CD4-positive, alpha-beta T cell (primary cell): ENCODE measurements at regions not wholly inside any gene's neighbourhood (a gene's known extent, or its start where the extent isn't known, plus 50 kb on each side); places are given as distances from the start of the nearest gene placed in this dataset.

Source experiments
- ATAC-seq: fragments of 200-7000 bp; cut with Tn5 transposase; one replicate; pipeline ENCODE4 v1.10.0; 2022; ENCODE audit warnings: mild to moderate bottlenecking; ENCODE audit not compliant: poor library complexity
- CTCF ChIA-PET: fragments of 350-600 bp; sonication (Branson Sonifier 250); formaldehyde crosslinking; loops from one replicate; lab custom pipeline; 2021; ENCODE audit warnings: antibody characterized with exemption, inconsistent platforms; lab: Charles Lee
- POLR2A ChIA-PET: fragments of 350-600 bp; sonication (Branson Sonifier 250); formaldehyde crosslinking; loops from one replicate; lab custom pipeline; 2021; ENCODE audit warnings: antibody characterized with exemption, inconsistent platforms; lab: Charles Lee
- DNase-seq, 14 experiments: peaks; one replicate each; pipeline ENCODE4 v3.0.0-alpha.2; 2013 to 2020; ENCODE audit warnings: mixed read lengths in 2 of 14
- H3K27ac ChIP-seq, 2 donors: one replicate each; pipeline versions ENCODE4 v1.5.1 to v1.7.0; 2013; ENCODE audit warnings: low read length in 2 of 2, low read depth in 1 of 2, mild to moderate bottlenecking in 1 of 2
- H3K27me3 ChIP-seq, 2 experiments: 1 replicate in 1 of 2; 2 replicates in 1 of 2; pipeline versions ENCODE4 v1.6.1 to v1.7.0; 2013; ENCODE audit warnings: low read length in 2 of 2, control low read depth in 1 of 2, mild to moderate bottlenecking in 1 of 2, moderate library complexity in 1 of 2; ENCODE audit not compliant: insufficient read depth in 2 of 2, control insufficient read depth in 1 of 2
- H3K36me3 ChIP-seq: one replicate; pipeline ENCODE4 v1.6.1; 2013; ENCODE audit warnings: low read length, control low read depth; ENCODE audit not compliant: insufficient read depth
- H3K4me1 ChIP-seq: one replicate; pipeline ENCODE4 v1.6.1; 2013; ENCODE audit warnings: low read length, control low read depth; ENCODE audit not compliant: insufficient read depth
- H3K4me3 ChIP-seq: one replicate; pipeline ENCODE4 v1.5.1; 2013; ENCODE audit warnings: mild to moderate bottlenecking, low read length, moderate library complexity
- H3K9me3 ChIP-seq, 2 experiments: 1 replicate in 1 of 2; 2 replicates in 1 of 2; pipeline versions ENCODE4 v1.6.1 to v1.7.0; 2013; ENCODE audit warnings: low read length in 2 of 2, mild to moderate bottlenecking in 2 of 2, control low read depth in 1 of 2, moderate library complexity in 1 of 2; ENCODE audit not compliant: control insufficient read depth in 1 of 2, insufficient read depth in 1 of 2
- H3K27ac Mint-ChIP-seq: one replicate; pipeline ENCODE4 v1.8.0; 2020; ENCODE audit warnings: mixed read lengths
- H3K27me3 Mint-ChIP-seq: one replicate; pipeline ENCODE4 v1.8.0; 2021; ENCODE audit warnings: mixed read lengths
- H3K36me3 Mint-ChIP-seq: one replicate; pipeline ENCODE4 v1.8.0; 2021; ENCODE audit warnings: low read depth, mixed read lengths
- H3K4me1 Mint-ChIP-seq: one replicate; pipeline ENCODE4 v1.8.0; 2021; ENCODE audit warnings: low read depth, mixed read lengths
- H3K4me3 Mint-ChIP-seq: one replicate; pipeline ENCODE4 v1.8.0; 2020; ENCODE audit warnings: mild to moderate bottlenecking, mixed read lengths
- H3K9me3 Mint-ChIP-seq: one replicate; pipeline ENCODE4 v1.8.0; 2020; ENCODE audit warnings: mixed read lengths
- intact Hi-C, 2 experiments: fragments of 100-400 bp; cut with DNase I in 1 of 2; cut with micrococcal nuclease in 1 of 2; formaldehyde crosslinking; loops; one replicate each; pipeline versions ENCODE4 v1.15.1 to v1.9.0; 2023 to 2025; cut with DNase I, micrococcal nuclease
- TF ChIP-seq, protein P1 (sequence below): fragments of 200-600 bp; IDR thresholded peaks from one replicate; pipeline ENCODE4 v1.8.0; 2022; ENCODE audit warnings: antibody characterized with exemption, mild to moderate bottlenecking

DNA sequence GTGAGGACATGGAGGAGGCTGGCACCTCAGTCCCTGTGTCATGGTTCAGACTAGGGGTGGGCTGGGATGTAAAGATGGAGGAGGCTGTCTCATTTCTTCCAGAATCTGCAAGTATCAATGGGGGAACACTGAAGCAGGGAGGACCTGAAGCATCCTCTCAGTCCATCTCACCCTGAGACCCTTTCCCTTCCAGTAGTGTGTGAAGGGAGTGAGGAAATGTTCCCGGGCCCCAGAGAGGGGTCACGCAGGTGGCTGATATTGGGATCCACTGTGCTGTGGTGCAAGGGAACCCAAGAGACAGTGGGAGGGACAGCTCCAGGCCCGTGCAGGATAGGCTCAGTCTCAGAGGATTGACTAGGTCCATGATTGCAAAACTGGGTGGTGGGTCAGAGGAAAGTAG, 72.2 kb upstream of the ADPGK start:
- Histone ChIP-seq H3K36me3 (no peaks in the 10 kb centered on the region), H3K4me3 (no peak overlapping the region), H3K27me3 (peaks cover 0 to 6% of the 10 kb centered on the region in 2 experiments), H3K27ac (no peak overlapping the region), H3K4me1 (no peaks in the 10 kb centered on the region), H3K9me3 (no peaks in the 10 kb centered on the region)
- H3K4me1 Mint-ChIP-seq: no peaks in the 10 kb centered on the region
- no peaks in the 10 kb centered on the region for H3K9me3 Mint-ChIP-seq
- H3K27me3 Mint-ChIP-seq: peaks cover 13% of the 10 kb centered on the region
- TF ChIP-seq, protein P1, sequence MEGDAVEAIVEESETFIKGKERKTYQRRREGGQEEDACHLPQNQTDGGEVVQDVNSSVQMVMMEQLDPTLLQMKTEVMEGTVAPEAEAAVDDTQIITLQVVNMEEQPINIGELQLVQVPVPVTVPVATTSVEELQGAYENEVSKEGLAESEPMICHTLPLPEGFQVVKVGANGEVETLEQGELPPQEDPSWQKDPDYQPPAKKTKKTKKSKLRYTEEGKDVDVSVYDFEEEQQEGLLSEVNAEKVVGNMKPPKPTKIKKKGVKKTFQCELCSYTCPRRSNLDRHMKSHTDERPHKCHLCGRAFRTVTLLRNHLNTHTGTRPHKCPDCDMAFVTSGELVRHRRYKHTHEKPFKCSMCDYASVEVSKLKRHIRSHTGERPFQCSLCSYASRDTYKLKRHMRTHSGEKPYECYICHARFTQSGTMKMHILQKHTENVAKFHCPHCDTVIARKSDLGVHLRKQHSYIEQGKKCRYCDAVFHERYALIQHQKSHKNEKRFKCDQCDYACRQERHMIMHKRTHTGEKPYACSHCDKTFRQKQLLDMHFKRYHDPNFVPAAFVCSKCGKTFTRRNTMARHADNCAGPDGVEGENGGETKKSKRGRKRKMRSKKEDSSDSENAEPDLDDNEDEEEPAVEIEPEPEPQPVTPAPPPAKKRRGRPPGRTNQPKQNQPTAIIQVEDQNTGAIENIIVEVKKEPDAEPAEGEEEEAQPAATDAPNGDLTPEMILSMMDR: no peak
- ChIA-PET CTCF (no interaction called here), POLR2A (no interaction called here)
- ATAC-seq (no peak), DNase-seq (no peak)
- H3K4me3 Mint-ChIP-seq: no peak overlapping the region
- intact Hi-C loops: no loop called here
- H3K27ac Mint-ChIP-seq: no peak overlapping the region
- H3K36me3 Mint-ChIP-seq: no peaks in the 10 kb centered on the region

DNA sequence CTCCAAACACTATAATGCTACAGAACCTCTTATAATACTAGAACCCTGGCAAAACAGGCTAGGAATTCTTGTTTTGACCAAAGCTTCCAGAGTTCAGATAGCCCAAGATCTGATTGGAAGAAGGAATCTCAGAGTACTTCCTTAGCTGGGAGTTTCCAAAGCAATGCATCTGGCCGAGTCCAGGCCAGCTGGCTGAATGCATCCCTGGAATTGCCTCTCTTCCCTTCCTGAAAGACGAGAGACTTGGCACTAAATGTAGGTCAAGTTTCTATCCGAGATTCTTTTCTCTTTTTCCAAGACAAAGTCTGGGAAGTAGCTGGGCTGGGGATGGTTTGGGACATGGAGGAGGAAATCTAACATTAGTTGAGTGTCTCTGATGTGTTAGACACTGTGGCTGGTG, 68.7 kb upstream of the ADPGK start:
- H3K4me3 Mint-ChIP-seq: no peak overlapping the region
- ATAC-seq (no peak), DNase-seq (no peak)
- TF ChIP-seq, protein P1: no peak
- ChIA-PET POLR2A (no interaction called here), CTCF (no interaction called here)
- no peaks in the 10 kb centered on the region for H3K36me3 Mint-ChIP-seq
- H3K36me3 ChIP-seq: no peaks in the 10 kb centered on the region
- H3K4me1 Mint-ChIP-seq: no peaks in the 10 kb centered on the region
- no peaks in the 10 kb centered on the region for H3K4me1 ChIP-seq
- H3K27me3 Mint-ChIP-seq: peaks cover 40% of the 10 kb centered on the region
- H3K27ac Mint-ChIP-seq: no peak overlapping the region
- H3K27ac ChIP-seq: no peak overlapping the region
- H3K9me3 Mint-ChIP-seq: no peaks in the 10 kb centered on the region
- intact Hi-C loops: no loop called here
- peaks cover 3 to 6% of the 10 kb centered on the region in 2 experiments for H3K27me3 ChIP-seq
- H3K9me3 ChIP-seq: no peaks in the 10 kb centered on the region
- no peak overlapping the region for H3K4me3 ChIP-seq

DNA sequence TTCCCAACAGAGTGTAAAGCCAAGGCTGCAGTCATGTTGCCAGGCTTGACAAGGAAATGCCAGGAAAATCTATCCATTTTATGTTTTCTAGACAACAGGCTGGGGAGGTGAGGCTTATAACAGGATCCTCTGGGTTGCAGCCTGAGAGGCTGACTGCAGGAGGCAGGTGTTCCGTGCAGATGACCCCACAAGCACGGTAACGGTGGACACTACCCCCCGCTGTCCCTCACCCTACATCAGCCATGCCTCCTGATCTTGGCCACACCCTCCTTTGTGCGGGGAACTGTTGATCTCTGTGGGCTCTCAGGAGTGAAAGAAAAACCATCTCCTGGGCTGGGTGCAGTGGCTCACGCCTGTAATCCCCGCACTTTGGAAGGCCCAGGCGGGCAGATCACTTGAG, 68.0 kb upstream of the ADPGK start:
- Histone ChIP-seq H3K27ac (no peak overlapping the region), H3K9me3 (no peaks in the 10 kb centered on the region), H3K36me3 (no peaks in the 10 kb centered on the region), H3K4me1 (no peaks in the 10 kb centered on the region), H3K4me3 (no peak overlapping the region), H3K27me3 (peaks cover 3 to 6% of the 10 kb centered on the region in 2 experiments)
- TF ChIP-seq, protein P1: no peak
- H3K27me3 Mint-ChIP-seq: peaks cover 41% of the 10 kb centered on the region
- no peaks in the 10 kb centered on the region for H3K4me1 Mint-ChIP-seq
- DNase-seq: no peak
- ChIA-PET POLR2A (no interaction called here), CTCF (no interaction called here)
- no peak overlapping the region for H3K4me3 Mint-ChIP-seq
- ATAC-seq: no peak
- intact Hi-C loops: no loop called here
- H3K27ac Mint-ChIP-seq: no peak overlapping the region
- no peaks in the 10 kb centered on the region for H3K36me3 Mint-ChIP-seq
- no peaks in the 10 kb centered on the region for H3K9me3 Mint-ChIP-seq
